Trophoblast cell (in vitro differentiated cells and primary cell): ENCODE measurements at regions not wholly inside any gene's neighbourhood (a gene's known extent, or its start where the extent isn't known, plus 50 kb on each side); places are given as distances from the start of the nearest gene placed in this dataset.

Source experiments
- DNase-seq, 2 donors: peaks; one replicate each; pipeline ENCODE4 v3.0.0-alpha.2; 2016
- H2AFZ ChIP-seq: 2 replicates; pipeline ENCODE4 v1.6.1; 2013; ENCODE audit warnings: low read length, moderate library complexity, mild to moderate bottlenecking; ENCODE audit not compliant: insufficient read depth, poor library complexity
- H2AK5ac ChIP-seq: 2 replicates; pipeline ENCODE4 v1.6.1; 2013; ENCODE audit warnings: mild to moderate bottlenecking, low read length
- H2BK120ac ChIP-seq: 2 replicates; pipeline ENCODE4 v1.6.1; 2013; ENCODE audit warnings: low read length, mild to moderate bottlenecking, moderate library complexity; ENCODE audit not compliant: insufficient read depth, poor library complexity
- H2BK12ac ChIP-seq: 2 replicates; pipeline ENCODE4 v1.6.1; 2013; ENCODE audit warnings: mild to moderate bottlenecking, low read length, moderate library complexity
- H2BK5ac ChIP-seq: 2 replicates; pipeline ENCODE4 v1.6.1; 2013; ENCODE audit warnings: low read length, low read depth, moderate library complexity, mild to moderate bottlenecking; ENCODE audit not compliant: poor library complexity
- H3K14ac ChIP-seq: 2 replicates; pipeline ENCODE4 v1.6.1; 2013; ENCODE audit warnings: mild to moderate bottlenecking, low read length
- H3K18ac ChIP-seq: 2 replicates; pipeline ENCODE4 v1.6.1; 2013; ENCODE audit warnings: mild to moderate bottlenecking, low read length
- H3K23ac ChIP-seq: 2 replicates; pipeline ENCODE4 v1.6.1; 2013; ENCODE audit warnings: low read length
- H3K27ac ChIP-seq: 2 replicates; pipeline ENCODE4 v1.5.1; 2013; ENCODE audit warnings: low read depth, mild to moderate bottlenecking, inconsistent platforms, low read length, moderate library complexity
- H3K27me3 ChIP-seq: 2 replicates; pipeline ENCODE4 v1.6.1; 2013; ENCODE audit warnings: inconsistent platforms, mild to moderate bottlenecking, low read length, moderate library complexity; ENCODE audit not compliant: insufficient read depth
- H3K36me3 ChIP-seq, 2 experiments: 1 replicate in 1 of 2; 2 replicates in 1 of 2; pipeline ENCODE4 v1.6.1; 2013; ENCODE audit warnings: low read length in 2 of 2, mild to moderate bottlenecking in 2 of 2, moderate library complexity in 1 of 2; ENCODE audit not compliant: insufficient read depth in 2 of 2, control insufficient read depth in 1 of 2
- H3K4ac ChIP-seq: 2 replicates; pipeline ENCODE4 v1.6.1; 2013; ENCODE audit warnings: low read depth, mild to moderate bottlenecking, low read length, moderate library complexity
- H3K4me1 ChIP-seq, 2 experiments: 1 replicate in 1 of 2; 2 replicates in 1 of 2; pipeline ENCODE4 v1.6.1; 2013; ENCODE audit warnings: low read length in 2 of 2, mild to moderate bottlenecking in 2 of 2, moderate library complexity in 1 of 2; ENCODE audit not compliant: insufficient read depth in 2 of 2, control insufficient read depth in 1 of 2
- H3K4me2 ChIP-seq: 2 replicates; pipeline ENCODE4 v1.6.1; 2013; ENCODE audit warnings: inconsistent platforms, mild to moderate bottlenecking, low read length, moderate library complexity
- H3K4me3 ChIP-seq: 2 replicates; pipeline ENCODE4 v1.5.1; 2013; ENCODE audit warnings: mild to moderate bottlenecking, low read depth, low read length, inconsistent platforms
- H3K79me1 ChIP-seq: one replicate; pipeline ENCODE4 v1.6.1; 2013; ENCODE audit warnings: low read length
- H3K79me2 ChIP-seq: 2 replicates; pipeline ENCODE4 v1.6.1; 2013; ENCODE audit warnings: low read length, mild to moderate bottlenecking; ENCODE audit not compliant: control insufficient read depth, insufficient read depth, poor library complexity
- H3K9ac ChIP-seq: 2 replicates; pipeline ENCODE4 v1.6.1; 2013; ENCODE audit warnings: mild to moderate bottlenecking, low read length
- H3K9me3 ChIP-seq: 2 replicates; pipeline ENCODE4 v1.6.1; 2013; ENCODE audit warnings: low read depth, mild to moderate bottlenecking, control low read depth, inconsistent platforms, low read length; ENCODE audit not compliant: insufficient read depth
- H4K12ac ChIP-seq: 2 replicates; pipeline ENCODE4 v1.6.1; 2013; ENCODE audit warnings: low read depth, mild to moderate bottlenecking, low read length, moderate library complexity
- H4K8ac ChIP-seq: 2 replicates; pipeline ENCODE4 v1.6.1; 2013; ENCODE audit warnings: low read depth, mild to moderate bottlenecking, low read length, moderate library complexity
- H4K91ac ChIP-seq: one replicate; pipeline ENCODE4 v1.6.1; 2013; ENCODE audit warnings: low read depth, mild to moderate bottlenecking, low read length, moderate library complexity
- WGBS: extraction: QIAGEN DNeasy Blood & Tissue Kit; methylation state at CpG from one replicate; pipeline ENCODE4 v1.1.7; 2013; ENCODE audit warnings: missing lambda C conversion rate; ENCODE audit not compliant: insufficient read length, insufficient coverage; ENCODE audit errors: extremely low coverage; 5-methylcytosine and 5-hydroxymethylcytosine counted together

DNA sequence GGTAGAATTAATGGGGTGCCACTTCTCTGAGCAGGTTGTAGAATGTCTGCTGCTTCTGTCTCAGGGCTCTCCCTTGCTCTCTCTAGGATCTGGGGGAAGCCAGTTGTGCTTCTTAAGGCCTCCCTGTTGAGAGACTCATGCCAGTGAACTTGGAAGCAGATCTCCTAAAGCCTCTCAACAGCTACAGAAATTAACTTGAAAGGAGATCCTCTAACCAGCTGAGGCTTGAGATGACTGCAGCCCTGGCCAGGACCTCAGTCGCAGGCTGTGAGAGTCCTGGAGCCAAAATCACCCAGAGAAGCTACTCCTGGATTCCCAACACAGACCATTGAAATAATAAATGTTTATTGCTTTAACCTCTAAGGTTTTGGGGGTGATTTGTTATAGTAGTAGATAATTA lies 180.2 kb upstream of the MARCKS start:
- Histone ChIP-seq H3K27me3 (no peaks in the 10 kb centered on the region), H4K12ac (no peak overlapping the region), H3K18ac (no peak overlapping the region), H2AFZ (no peak overlapping the region), H3K9ac (no peak overlapping the region), H3K4me3 (no peak overlapping the region), H3K27ac (no peak overlapping the region), H2BK120ac (no peak overlapping the region), H2AK5ac (no peak overlapping the region), H3K14ac (no peak overlapping the region), H3K4ac (no peak overlapping the region), H3K23ac (no peak overlapping the region), H2BK12ac (no peak overlapping the region), H3K4me2 (no peak overlapping the region), H2BK5ac (no peak overlapping the region), H3K79me1 (no peaks in the 10 kb centered on the region), H3K36me3 (no peaks in the 10 kb centered on the region), H3K4me1 (peaks cover 2% of the 10 kb centered on the region in 2 experiments), H3K9me3 (no peaks in the 10 kb centered on the region), H4K91ac (no peak overlapping the region), H3K79me2 (no peaks in the 10 kb centered on the region), H4K8ac (no peak overlapping the region)
- WGBS: no CpG with 5 or more reads among the region's 1 CpG
- DNase-seq: no peak

DNA sequence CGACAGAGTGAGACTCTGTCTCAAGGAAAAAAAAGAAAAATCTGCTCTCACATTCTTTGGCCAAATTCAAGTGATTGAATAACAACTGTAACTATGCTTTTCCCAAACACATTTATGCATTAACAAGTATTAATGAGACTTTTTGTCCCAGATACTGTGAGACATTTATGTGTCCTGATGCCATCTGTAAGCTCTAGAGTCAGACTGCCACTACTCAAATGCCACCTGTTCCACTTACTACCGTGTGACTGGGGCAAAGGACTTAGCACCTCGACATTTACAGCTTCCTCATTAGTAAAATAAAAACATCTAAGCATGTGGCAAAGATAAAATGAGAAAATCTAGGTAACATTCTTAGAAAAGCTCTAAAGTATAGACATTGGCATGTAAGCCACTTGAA lies 178.1 kb upstream of the MARCKS start:
- no peak overlapping the region for H4K8ac ChIP-seq
- no peaks in the 10 kb centered on the region for H3K4me1 ChIP-seq
- H4K12ac ChIP-seq: no peak overlapping the region
- no peak overlapping the region for H3K9ac ChIP-seq
- H2AFZ ChIP-seq: no peak overlapping the region
- no peak overlapping the region for H3K4me2 ChIP-seq
- H2AK5ac ChIP-seq: no peak overlapping the region
- no peak overlapping the region for H3K23ac ChIP-seq
- H3K36me3 ChIP-seq: no peaks in the 10 kb centered on the region
- no peaks in the 10 kb centered on the region for H3K9me3 ChIP-seq
- WGBS: no CpG with 5 or more reads among the region's 3 CpGs
- H3K4me3 ChIP-seq: no peak overlapping the region
- no peak overlapping the region for H3K27ac ChIP-seq
- H3K18ac ChIP-seq: no peak overlapping the region
- DNase-seq: no peak
- no peak overlapping the region for H3K4ac ChIP-seq
- H2BK120ac ChIP-seq: no peak overlapping the region
- no peak overlapping the region for H2BK5ac ChIP-seq
- H3K14ac ChIP-seq: no peak overlapping the region
- no peak overlapping the region for H4K91ac ChIP-seq
- H3K27me3 ChIP-seq: no peaks in the 10 kb centered on the region
- no peak overlapping the region for H2BK12ac ChIP-seq
- H3K79me2 ChIP-seq: no peaks in the 10 kb centered on the region
- H3K79me1 ChIP-seq: no peaks in the 10 kb centered on the region

DNA sequence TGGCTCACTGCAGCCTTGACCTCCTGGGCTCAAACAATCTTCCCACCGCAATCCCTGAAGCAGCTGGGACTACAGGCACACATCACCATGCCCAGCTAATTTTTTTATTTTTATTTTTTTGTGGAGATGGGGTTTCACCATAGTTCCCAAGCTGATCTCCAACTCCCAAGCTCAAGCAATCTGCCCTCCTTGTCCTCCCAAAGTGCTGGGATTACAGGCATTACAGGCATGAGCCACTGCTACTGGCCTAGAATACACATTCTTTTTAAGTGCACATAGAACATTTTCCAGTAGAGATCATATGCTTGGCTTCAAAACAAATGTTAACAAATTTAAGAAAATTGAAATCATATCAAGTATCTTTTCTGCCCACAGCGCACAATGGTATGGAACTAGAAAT lies 176.8 kb upstream of the MARCKS start:
- H3K14ac ChIP-seq: no peak overlapping the region
- H3K4me3 ChIP-seq: no peak overlapping the region

DNA sequence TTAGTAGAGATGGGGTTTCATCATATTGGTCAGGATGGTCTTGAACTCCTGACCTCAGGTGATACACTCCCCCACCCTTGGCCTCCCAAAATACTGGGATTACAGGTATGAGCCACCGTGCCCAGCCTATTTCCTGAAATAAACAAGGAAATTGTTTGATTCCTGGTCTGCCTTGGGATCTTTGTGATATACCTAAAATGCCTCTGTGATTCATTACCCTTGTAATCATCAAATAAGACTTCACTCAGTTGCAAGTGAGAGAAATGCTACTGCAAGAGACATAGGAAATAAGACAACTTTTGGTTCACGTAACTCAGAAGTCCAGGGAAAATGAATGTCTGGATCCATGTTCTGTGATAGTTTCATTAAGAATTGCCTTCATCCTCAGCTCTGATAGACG lies 173.2 kb upstream of the MARCKS start:
- H3K4me3 ChIP-seq: no peak overlapping the region

More for the DNA sequence above, 176.8 kb upstream of the MARCKS start:
- no peak overlapping the region for H3K23ac ChIP-seq
- no peaks in the 10 kb centered on the region for H3K79me1 ChIP-seq
- H2BK12ac ChIP-seq: no peak overlapping the region
- no peak overlapping the region for H3K4me2 ChIP-seq
- H2AFZ ChIP-seq: no peak overlapping the region
- H3K18ac ChIP-seq: no peak overlapping the region
- no peak overlapping the region for H2BK120ac ChIP-seq
- H2BK5ac ChIP-seq: no peak overlapping the region
- H4K8ac ChIP-seq: no peak overlapping the region
- no peak overlapping the region for H2AK5ac ChIP-seq
- no peak overlapping the region for H3K4ac ChIP-seq
- H3K4me1 ChIP-seq: no peaks in the 10 kb centered on the region
- no peak overlapping the region for H4K12ac ChIP-seq
- no peaks in the 10 kb centered on the region for H3K36me3 ChIP-seq
- H4K91ac ChIP-seq: no peak overlapping the region
- H3K27me3 ChIP-seq: no peaks in the 10 kb centered on the region
- no peak for DNase-seq
- H3K79me2 ChIP-seq: no peaks in the 10 kb centered on the region
- no CpG with 5 or more reads among the region's 2 CpGs for WGBS
- no peak overlapping the region for H3K27ac ChIP-seq
- H3K9me3 ChIP-seq: no peaks in the 10 kb centered on the region
- no peak overlapping the region for H3K9ac ChIP-seq

More for the DNA sequence above, 173.2 kb upstream of the MARCKS start:
- H3K9ac ChIP-seq: no peak overlapping the region
- H3K14ac ChIP-seq: no peak overlapping the region
- no peak overlapping the region for H3K23ac ChIP-seq
- H2BK5ac ChIP-seq: no peak overlapping the region
- no peaks in the 10 kb centered on the region for H3K36me3 ChIP-seq
- H2BK120ac ChIP-seq: no peak overlapping the region
- no peak overlapping the region for H2AFZ ChIP-seq
- H3K9me3 ChIP-seq: no peaks in the 10 kb centered on the region
- H3K79me2 ChIP-seq: no peaks in the 10 kb centered on the region
- H3K4me1 ChIP-seq: no peaks in the 10 kb centered on the region
- no peak for DNase-seq
- no peak overlapping the region for H4K12ac ChIP-seq
- no peak overlapping the region for H3K18ac ChIP-seq
- no peak overlapping the region for H4K8ac ChIP-seq
- no peak overlapping the region for H2AK5ac ChIP-seq
- H3K4me2 ChIP-seq: no peak overlapping the region
- no peak overlapping the region for H4K91ac ChIP-seq
- H2BK12ac ChIP-seq: no peak overlapping the region
- H3K79me1 ChIP-seq: no peaks in the 10 kb centered on the region
- no peak overlapping the region for H3K27ac ChIP-seq
- no peaks in the 10 kb centered on the region for H3K27me3 ChIP-seq
- H3K4ac ChIP-seq: no peak overlapping the region
- no CpG with 5 or more reads among the region's 3 CpGs for whole genome bisulfite sequencing
